ENCODE measurements at regions not wholly inside any gene's neighbourhood (a gene's known extent, or its start where the extent isn't known, plus 50 kb on each side); places are given as distances from the start of the nearest gene placed in this dataset.

DNA sequence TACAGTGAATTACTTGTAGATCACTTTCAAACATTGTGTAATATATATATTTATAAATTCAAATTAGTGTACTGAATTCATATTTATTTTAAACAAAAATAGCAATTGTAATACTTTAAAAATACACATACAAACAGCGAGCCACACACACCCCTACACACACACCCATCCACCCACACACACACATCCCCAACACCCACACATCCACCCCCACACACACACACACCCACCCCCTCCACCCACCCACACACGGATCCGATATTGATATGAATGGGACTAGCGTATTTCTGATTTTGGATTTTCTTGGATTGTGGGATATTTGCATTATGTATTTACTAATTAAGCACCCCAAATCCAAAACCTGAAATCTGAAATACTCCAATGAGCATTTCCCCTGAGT, 451.2 kb downstream of the PCDH7 start:
- H3K36me3 ChIP-seq (ENCODE audit: control insufficient read depth in 4 of 4, insufficient read depth in 4 of 4, low read length in 3 of 4): no peaks in the 10 kb centered on the region
- H3K4me3 ChIP-seq (ENCODE audit: control insufficient read depth in 1 of 7, extremely low read depth in 1 of 7, insufficient read depth in 4 of 7, low read depth in 2 of 7, low read length in 6 of 7): no peak overlapping the region
- WGBS (ENCODE audit: insufficient coverage): no CpG with 5 or more reads among the region's 4 CpGs
- no peak for DNase-seq
- POLR2A ChIA-PET: no interaction called here
- no peaks in the 10 kb centered on the region for H3K9me3 ChIP-seq (ENCODE audit: control extremely low read depth in 1 of 5, control insufficient read depth in 4 of 5, insufficient read depth in 2 of 5, low read depth in 1 of 5, low read length in 4 of 5)
- H3K27ac ChIP-seq (ENCODE audit: insufficient read depth in 1 of 2, low read depth in 1 of 2, low read length in 2 of 2, poor library complexity in 1 of 2, severe bottlenecking in 2 of 2): no peak overlapping the region
- no peaks in the 10 kb centered on the region for H3K4me1 ChIP-seq (ENCODE audit: control extremely low read depth in 1 of 4, control insufficient read depth in 4 of 4, insufficient read depth in 4 of 4, low read length in 3 of 4)
- CTCF ChIA-PET: no interaction called here
- H3K27me3 ChIP-seq (replicated peaks in 2 of 5; ENCODE audit: control insufficient read depth in 4 of 5, insufficient read depth in 5 of 5, low read length in 4 of 5): no peaks in the 10 kb centered on the region

DNA sequence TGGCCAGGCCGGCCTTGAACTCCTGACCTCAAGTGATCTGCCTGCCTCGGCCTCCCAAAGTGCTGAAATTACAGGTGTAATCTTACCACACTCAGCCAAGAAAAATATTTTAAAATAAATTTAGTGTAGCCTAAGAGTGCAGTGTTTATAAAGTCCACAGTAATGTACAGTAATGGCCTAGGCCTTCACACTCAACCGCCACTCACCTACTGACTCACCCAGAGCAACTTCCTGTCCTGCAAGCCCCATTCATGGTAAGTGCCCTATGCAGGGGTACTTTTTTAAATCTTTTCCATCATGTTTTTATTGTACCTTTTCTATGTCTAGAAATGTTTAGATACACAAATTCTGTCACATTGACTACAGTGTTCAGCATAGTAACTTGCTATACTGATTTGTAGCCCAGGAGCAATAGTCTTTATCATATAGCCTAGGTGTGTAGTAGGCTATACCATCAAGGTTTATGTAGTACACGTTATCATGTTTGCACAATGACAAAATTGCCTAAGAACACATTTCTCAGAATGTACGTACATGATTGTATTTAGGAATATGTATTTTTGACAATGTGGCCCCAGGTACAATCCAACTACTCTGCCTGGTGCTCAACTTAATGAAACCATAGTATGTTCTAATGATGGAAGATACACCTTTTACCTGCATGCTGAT, 455.2 kb downstream of the PCDH7 start:
- no peak for DNase-seq
- no peaks in the 10 kb centered on the region for H3K4me1 ChIP-seq (ENCODE audit: control extremely low read depth in 1 of 4, control insufficient read depth in 4 of 4, insufficient read depth in 4 of 4, low read length in 3 of 4)
- no peak overlapping the region for H3K27ac ChIP-seq (ENCODE audit: insufficient read depth in 1 of 2, low read depth in 1 of 2, low read length in 2 of 2, poor library complexity in 1 of 2, severe bottlenecking in 2 of 2)
- H3K4me3 ChIP-seq (ENCODE audit: control insufficient read depth in 1 of 7, extremely low read depth in 1 of 7, insufficient read depth in 4 of 7, low read depth in 2 of 7, low read length in 6 of 7): no peak overlapping the region
- no peaks in the 10 kb centered on the region for H3K27me3 ChIP-seq (replicated peaks in 2 of 5; ENCODE audit: control insufficient read depth in 4 of 5, insufficient read depth in 5 of 5, low read length in 4 of 5)
- H3K36me3 ChIP-seq (ENCODE audit: control insufficient read depth in 4 of 4, insufficient read depth in 4 of 4, low read length in 3 of 4): no peaks in the 10 kb centered on the region
- CTCF ChIA-PET: interaction anchor here (0.7 kb wide), 1 partner anchor 498 kb away, joined by 3 read pairs; no protein-coding TSS in a partner anchor
- H3K9me3 ChIP-seq (ENCODE audit: control extremely low read depth in 1 of 5, control insufficient read depth in 4 of 5, insufficient read depth in 2 of 5, low read depth in 1 of 5, low read length in 4 of 5): peaks cover 0 to 2% (median 0%) of the 10 kb centered on the region in 5 experiments
- POLR2A ChIA-PET: no interaction called here
- WGBS (ENCODE audit: insufficient coverage): 100% methylated on average over 1 of the region's 5 CpGs

DNA sequence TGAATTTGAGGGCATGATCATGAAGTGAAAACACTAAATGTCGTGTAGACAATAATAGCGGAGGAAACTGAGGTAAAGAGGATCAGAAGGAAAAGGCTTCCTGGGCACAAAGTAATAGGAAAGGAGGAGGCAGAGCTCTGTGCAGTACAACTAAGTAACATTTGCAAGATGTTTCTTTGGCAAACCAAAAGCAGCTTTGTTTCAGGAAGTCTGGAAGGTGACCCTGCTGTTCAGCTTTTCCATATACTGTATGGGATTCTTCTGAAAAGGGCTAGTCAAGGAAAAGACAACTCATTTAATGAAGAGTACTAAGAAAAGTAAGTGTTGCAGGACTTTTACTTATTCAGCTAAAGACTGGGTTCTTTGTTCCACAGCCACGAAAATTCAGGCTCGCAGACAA, 463.1 kb downstream of the PCDH7 start:
- Histone ChIP-seq H3K4me3 (ENCODE audit: control insufficient read depth in 1 of 7, extremely low read depth in 1 of 7, insufficient read depth in 4 of 7, low read depth in 2 of 7, low read length in 6 of 7) (no peak overlapping the region), H3K27ac (ENCODE audit: insufficient read depth in 1 of 2, low read depth in 1 of 2, low read length in 2 of 2, poor library complexity in 1 of 2, severe bottlenecking in 2 of 2) (no peak overlapping the region), H3K4me1 (ENCODE audit: control extremely low read depth in 1 of 4, control insufficient read depth in 4 of 4, insufficient read depth in 4 of 4, low read length in 3 of 4) (no peaks in the 10 kb centered on the region), H3K27me3 (replicated peaks in 2 of 5; ENCODE audit: control insufficient read depth in 4 of 5, insufficient read depth in 5 of 5, low read length in 4 of 5) (no peaks in the 10 kb centered on the region), H3K36me3 (ENCODE audit: control insufficient read depth in 4 of 4, insufficient read depth in 4 of 4, low read length in 3 of 4) (no peaks in the 10 kb centered on the region), H3K9me3 (ENCODE audit: control extremely low read depth in 1 of 5, control insufficient read depth in 4 of 5, insufficient read depth in 2 of 5, low read depth in 1 of 5, low read length in 4 of 5) (peaks cover 0 to 3% (median 1%) of the 10 kb centered on the region in 5 experiments)
- 100% methylated on average over 3 of the region's 4 CpGs for WGBS (ENCODE audit: insufficient coverage)
- ChIA-PET CTCF (interaction anchor here (1.2 kb wide), 1 partner anchor 16 kb away, joined by 3 read pairs; no protein-coding TSS in a partner anchor), POLR2A (no interaction called here)
- DNase-seq: no peak

DNA sequence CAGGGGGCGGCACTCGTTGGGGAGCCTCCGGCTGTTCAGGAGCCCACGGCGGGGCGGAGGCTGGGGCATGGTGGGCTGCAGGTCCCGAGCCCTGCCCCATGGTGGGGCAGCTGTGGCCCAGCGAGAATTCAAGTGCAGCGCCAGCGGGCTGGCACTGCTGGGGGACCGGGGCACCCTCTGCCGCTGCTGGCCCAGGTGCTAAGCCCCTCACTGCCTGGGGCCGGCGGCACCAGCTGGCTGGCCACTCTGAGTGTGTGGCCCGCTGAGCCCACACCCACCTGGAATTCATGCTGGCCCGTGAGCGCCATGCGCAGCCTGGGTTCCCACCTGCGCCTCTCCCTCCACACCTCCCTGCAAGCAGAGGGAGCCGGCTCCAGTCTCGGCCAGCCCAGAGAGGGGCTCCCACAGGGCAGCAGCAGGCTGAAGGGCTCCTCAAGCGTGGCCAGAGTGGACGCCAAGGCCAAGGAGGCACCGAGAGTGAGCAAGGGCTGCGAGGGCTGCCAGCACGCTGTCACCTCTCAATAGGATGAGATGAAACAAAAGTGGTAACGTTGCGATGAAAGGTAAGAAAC, 464.9 kb downstream of the PCDH7 start:
- Histone ChIP-seq H3K27me3 (replicated peaks in 2 of 5; ENCODE audit: control insufficient read depth in 4 of 5, insufficient read depth in 5 of 5, low read length in 4 of 5) (no peaks in the 10 kb centered on the region), H3K4me1 (ENCODE audit: control extremely low read depth in 1 of 4, control insufficient read depth in 4 of 4, insufficient read depth in 4 of 4, low read length in 3 of 4) (no peaks in the 10 kb centered on the region), H3K9me3 (ENCODE audit: control extremely low read depth in 1 of 5, control insufficient read depth in 4 of 5, insufficient read depth in 2 of 5, low read depth in 1 of 5, low read length in 4 of 5) (peaks cover 0 to 3% (median 0%) of the 10 kb centered on the region in 5 experiments), H3K4me3 (ENCODE audit: control insufficient read depth in 1 of 7, extremely low read depth in 1 of 7, insufficient read depth in 4 of 7, low read depth in 2 of 7, low read length in 6 of 7) (no peak overlapping the region), H3K36me3 (ENCODE audit: control insufficient read depth in 4 of 4, insufficient read depth in 4 of 4, low read length in 3 of 4) (no peaks in the 10 kb centered on the region), H3K27ac (ENCODE audit: insufficient read depth in 1 of 2, low read depth in 1 of 2, low read length in 2 of 2, poor library complexity in 1 of 2, severe bottlenecking in 2 of 2) (no peak overlapping the region)
- 93% methylated on average over 27 of the region's 28 CpGs for WGBS (ENCODE audit: insufficient coverage)
- ChIA-PET CTCF (no interaction called here), POLR2A (no interaction called here)
- no peak for DNase-seq

DNA sequence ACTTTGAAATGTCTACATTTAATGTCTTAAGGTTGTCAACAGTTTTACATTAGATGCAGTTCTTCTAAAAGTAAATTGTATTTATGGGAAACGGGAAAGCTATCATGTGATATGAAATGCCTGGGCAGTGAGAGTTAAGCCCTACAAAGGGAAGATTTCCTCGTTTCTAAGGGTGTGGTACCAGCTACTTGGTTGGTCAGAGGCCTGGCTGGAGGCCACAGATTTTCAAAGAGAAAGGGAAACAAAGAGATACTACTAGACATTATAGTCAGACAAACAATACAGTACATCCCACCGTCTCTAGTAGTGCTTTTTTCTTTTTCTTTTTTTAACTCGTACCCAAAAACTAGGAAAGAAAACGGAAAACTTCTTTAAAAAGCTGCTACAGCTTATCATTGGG, 467.8 kb downstream of the PCDH7 start:
- no peaks in the 10 kb centered on the region for H3K27me3 ChIP-seq (replicated peaks in 2 of 5; ENCODE audit: control insufficient read depth in 4 of 5, insufficient read depth in 5 of 5, low read length in 4 of 5)
- peaks cover 0 to 3% (median 0%) of the 10 kb centered on the region in 5 experiments for H3K9me3 ChIP-seq (ENCODE audit: control extremely low read depth in 1 of 5, control insufficient read depth in 4 of 5, insufficient read depth in 2 of 5, low read depth in 1 of 5, low read length in 4 of 5)
- DNase-seq: no peak
- no peak overlapping the region for H3K27ac ChIP-seq (ENCODE audit: insufficient read depth in 1 of 2, low read depth in 1 of 2, low read length in 2 of 2, poor library complexity in 1 of 2, severe bottlenecking in 2 of 2)
- no peak overlapping the region for H3K4me3 ChIP-seq (ENCODE audit: control insufficient read depth in 1 of 7, extremely low read depth in 1 of 7, insufficient read depth in 4 of 7, low read depth in 2 of 7, low read length in 6 of 7)
- 92% methylated on average over 2 of the region's 5 CpGs for WGBS (ENCODE audit: insufficient coverage)
- POLR2A ChIA-PET: interaction anchor here (0.7 kb wide), 1 partner anchor 18 kb away, joined by 3 read pairs; no protein-coding TSS in a partner anchor
- H3K36me3 ChIP-seq (ENCODE audit: control insufficient read depth in 4 of 4, insufficient read depth in 4 of 4, low read length in 3 of 4): no peaks in the 10 kb centered on the region
- no peaks in the 10 kb centered on the region for H3K4me1 ChIP-seq (ENCODE audit: control extremely low read depth in 1 of 4, control insufficient read depth in 4 of 4, insufficient read depth in 4 of 4, low read length in 3 of 4)
- CTCF ChIA-PET: no interaction called here

DNA sequence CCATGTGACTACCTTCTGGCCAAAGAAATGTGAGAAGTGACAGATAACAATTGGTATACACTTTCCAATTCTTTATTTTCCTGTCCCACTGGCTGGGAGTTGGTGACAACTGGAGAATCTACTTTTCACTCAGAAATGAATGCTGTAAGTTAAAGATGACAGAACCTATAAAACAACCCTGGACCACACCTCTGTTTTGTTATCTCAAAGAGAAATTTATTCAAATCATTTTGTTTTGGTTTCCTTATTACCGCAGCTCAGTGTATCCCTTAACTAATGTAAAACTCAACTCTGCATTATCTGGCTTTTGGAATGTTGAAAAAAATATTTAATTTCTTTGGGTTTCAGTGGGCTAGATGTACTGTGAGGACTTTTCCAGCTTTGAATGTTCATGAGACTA, 469.8 kb downstream of the PCDH7 start:
- Histone ChIP-seq H3K27ac (ENCODE audit: insufficient read depth in 1 of 2, low read depth in 1 of 2, low read length in 2 of 2, poor library complexity in 1 of 2, severe bottlenecking in 2 of 2) (no peak overlapping the region), H3K4me1 (ENCODE audit: control extremely low read depth in 1 of 4, control insufficient read depth in 4 of 4, insufficient read depth in 4 of 4, low read length in 3 of 4) (no peaks in the 10 kb centered on the region), H3K9me3 (ENCODE audit: control extremely low read depth in 1 of 5, control insufficient read depth in 4 of 5, insufficient read depth in 2 of 5, low read depth in 1 of 5, low read length in 4 of 5) (peaks cover 0 to 3% (median 0%) of the 10 kb centered on the region in 5 experiments), H3K4me3 (ENCODE audit: control insufficient read depth in 1 of 7, extremely low read depth in 1 of 7, insufficient read depth in 4 of 7, low read depth in 2 of 7, low read length in 6 of 7) (no peak overlapping the region), H3K27me3 (replicated peaks in 2 of 5; ENCODE audit: control insufficient read depth in 4 of 5, insufficient read depth in 5 of 5, low read length in 4 of 5) (no peaks in the 10 kb centered on the region), H3K36me3 (ENCODE audit: control insufficient read depth in 4 of 4, insufficient read depth in 4 of 4, low read length in 3 of 4) (no peaks in the 10 kb centered on the region)
- ChIA-PET CTCF (no interaction called here), POLR2A (no interaction called here)
- no peak for DNase-seq
- WGBS (ENCODE audit: insufficient coverage): no CpG with 5 or more reads among the region's 1 CpG

DNA sequence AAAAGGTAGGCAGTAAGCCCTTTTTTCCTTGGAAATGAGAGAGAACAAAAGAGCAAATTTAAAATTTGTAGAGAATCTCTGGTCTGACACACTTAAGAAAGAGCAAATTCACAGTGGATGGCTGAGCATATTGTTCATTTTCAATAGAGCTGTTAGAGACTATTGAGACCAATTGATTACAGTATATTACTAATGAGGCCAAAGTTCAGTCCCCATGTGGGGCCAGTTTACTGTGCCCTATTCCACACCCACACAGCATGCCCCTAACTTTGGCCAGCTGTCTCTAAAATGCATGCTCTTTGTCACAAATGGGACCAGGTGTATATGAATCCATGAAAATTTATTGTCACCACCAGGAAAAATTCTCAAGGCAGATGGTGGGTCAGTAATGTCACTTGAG, 470.5 kb downstream of the PCDH7 start:
- ChIA-PET CTCF (no interaction called here), POLR2A (no interaction called here)
- DNase-seq: no peak
- no peak overlapping the region for H3K27ac ChIP-seq (ENCODE audit: insufficient read depth in 1 of 2, low read depth in 1 of 2, low read length in 2 of 2, poor library complexity in 1 of 2, severe bottlenecking in 2 of 2)
- H3K9me3 ChIP-seq (ENCODE audit: control extremely low read depth in 1 of 5, control insufficient read depth in 4 of 5, insufficient read depth in 2 of 5, low read depth in 1 of 5, low read length in 4 of 5): no peaks in the 10 kb centered on the region
- H3K27me3 ChIP-seq (replicated peaks in 2 of 5; ENCODE audit: control insufficient read depth in 4 of 5, insufficient read depth in 5 of 5, low read length in 4 of 5): no peaks in the 10 kb centered on the region
- H3K4me3 ChIP-seq (ENCODE audit: control insufficient read depth in 1 of 7, extremely low read depth in 1 of 7, insufficient read depth in 4 of 7, low read depth in 2 of 7, low read length in 6 of 7): no peak overlapping the region
- H3K4me1 ChIP-seq (ENCODE audit: control extremely low read depth in 1 of 4, control insufficient read depth in 4 of 4, insufficient read depth in 4 of 4, low read length in 3 of 4): no peaks in the 10 kb centered on the region
- no peaks in the 10 kb centered on the region for H3K36me3 ChIP-seq (ENCODE audit: control insufficient read depth in 4 of 4, insufficient read depth in 4 of 4, low read length in 3 of 4)

Measured in common myeloid progenitor, CD34-positive (primary cell).